PC-3 (cell line): ENCODE measurements at regions not wholly inside any gene's neighbourhood (a gene's known extent, or its start where the extent isn't known, plus 50 kb on each side); places are given as distances from the start of the nearest gene placed in this dataset.

ENCODE experiments used
- ATAC-seq: fragments of 200-7000 bp; cut with Tn5 transposase; 2 replicates; pipeline ENCODE4 v1.9.1; 2020; ENCODE audit warnings: mild to moderate bottlenecking, moderate library complexity
- BruUV-seq: library from RNA; stranded (reverse); fragments of 400-500 nt; replicated peaks from 2 replicates; lab custom pipeline; 2021; lab: Mats Ljungman, UMichigan
- CTCF ChIA-PET: fragments of 300-600 bp; sonication (Branson Sonifier 250); formaldehyde crosslinking; loops from one replicate; lab custom pipeline; 2022; ENCODE audit warnings: antibody characterized with exemption; lab: Charles Lee
- POLR2A ChIA-PET: fragments of 300-600 bp; sonication (Branson Sonifier 250); formaldehyde crosslinking; loops from one replicate; lab custom pipeline; 2022; ENCODE audit warnings: antibody characterized with exemption; ENCODE audit not compliant: unreplicated experiment; lab: Charles Lee
- DNase-seq: peaks from one replicate; pipeline ENCODE4 v3.0.0-alpha.2; 2015
- H2AFZ ChIP-seq: fragments of 300-600 bp; sonication (generic); 2 replicates; pipeline ENCODE4 v1.6.0; 2016; ENCODE audit warnings: antibody characterized with exemption, low read length
- H3F3A ChIP-seq: fragments of 300-600 bp; sonication (generic); one replicate; pipeline ENCODE4 v1.6.0; 2017; ENCODE audit warnings: antibody characterized with exemption, low read length, control low read depth, mild to moderate bottlenecking; ENCODE audit not compliant: unreplicated experiment
- H3K27ac ChIP-seq: fragments of 300-600 bp; sonication (generic); 2 replicates; pipeline ENCODE4 v1.5.1; 2016; ENCODE audit warnings: mild to moderate bottlenecking, low read length
- H3K27me3 ChIP-seq: fragments of 300-600 bp; sonication (generic); 2 replicates; pipeline ENCODE4 v1.6.1; 2016; ENCODE audit warnings: low read length, mixed read lengths
- H3K36me3 ChIP-seq: fragments of 300-600 bp; sonication (generic); 2 replicates; pipeline ENCODE4 v1.6.1; 2016; ENCODE audit warnings: low read depth, mixed run types, low read length, mixed read lengths
- H3K4me1 ChIP-seq: fragments of 300-600 bp; sonication (generic); 2 replicates; pipeline ENCODE4 v1.5.1; 2016; ENCODE audit warnings: low read length; ENCODE audit not compliant: insufficient read depth
- H3K4me2 ChIP-seq: fragments of 300-600 bp; sonication (generic); 2 replicates; pipeline ENCODE4 v1.6.0; 2016; ENCODE audit warnings: low read length
- H3K4me3 ChIP-seq: fragments of 300-600 bp; sonication (generic); 2 replicates; pipeline ENCODE4 v1.5.1; 2016; ENCODE audit warnings: mild to moderate bottlenecking, low read length, mixed read lengths
- H3K79me2 ChIP-seq: fragments of 300-600 bp; sonication (generic); 2 replicates; pipeline ENCODE4 v1.6.1; 2017; ENCODE audit warnings: low read length, mixed read lengths
- H3K9ac ChIP-seq: fragments of 300-600 bp; sonication (generic); 2 replicates; pipeline ENCODE4 v1.6.0; 2016; ENCODE audit warnings: mild to moderate bottlenecking, low read length
- H3K9me2 ChIP-seq: fragments of 300-600 bp; sonication (generic); replicated peaks from 2 replicates; pipeline ENCODE4 v1.6.1; 2016; ENCODE audit warnings: mixed run types, low read length, mixed read lengths
- H3K9me3 ChIP-seq: fragments of 300-600 bp; sonication (generic); 2 replicates; pipeline ENCODE4 v1.6.1; 2016; ENCODE audit warnings: low read length, mixed read lengths
- H4K20me1 ChIP-seq: fragments of 300-600 bp; sonication (generic); 2 replicates; pipeline ENCODE4 v1.6.1; 2016; ENCODE audit warnings: low read length, mixed read lengths
- CTCF ChIP-seq: fragments of 300-600 bp; sonication (generic); conservative IDR thresholded peaks from 2 replicates; pipeline ENCODE4 v1.5.1; 2017; ENCODE audit warnings: antibody characterized with exemption, low read depth, mild to moderate bottlenecking, low read length
- EZH2 ChIP-seq: fragments of 300-600 bp; sonication (generic); IDR thresholded peaks from one replicate; pipeline ENCODE4 v1.6.1; 2017; ENCODE audit warnings: antibody characterized with exemption, mild to moderate bottlenecking, low read length; ENCODE audit not compliant: unreplicated experiment
- EZH2phosphoT487 ChIP-seq: fragments of 300-600 bp; sonication (generic); IDR thresholded peaks from 2 replicates; pipeline ENCODE4 v1.6.1; 2018; ENCODE audit warnings: mild to moderate bottlenecking, antibody characterized with exemption, low read length, borderline replicate concordance
- intact Hi-C: fragments of 100-400 bp; cut with micrococcal nuclease; formaldehyde crosslinking; loops from 2 replicates; pipeline ENCODE4 v1.9.0; 2023

DNA sequence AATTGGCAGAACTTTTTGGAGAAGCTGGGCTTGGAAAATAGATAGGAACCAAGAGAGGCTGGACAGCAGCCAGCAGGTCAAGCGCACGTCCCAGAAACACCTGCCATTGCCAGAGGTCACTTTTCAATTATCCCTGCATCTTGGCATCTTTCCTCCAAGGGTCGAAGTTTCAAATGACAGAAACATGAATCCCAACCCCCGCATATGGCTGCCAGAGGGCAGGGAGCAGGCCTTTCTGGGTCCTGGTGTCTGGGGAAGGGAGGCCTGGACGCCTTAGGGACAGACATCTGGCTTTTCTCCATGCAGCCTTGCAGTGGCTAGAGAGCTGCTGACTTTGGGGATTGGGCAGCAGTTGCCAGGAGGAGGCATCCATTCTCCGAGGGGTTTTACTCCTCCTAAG lies 164.5 kb upstream of the TPM1 start:
- intact Hi-C loops, result no loop called here
- Histone ChIP-seq H3K27me3 (no peaks in the 10 kb centered on the region), H3F3A (no peaks in the 10 kb centered on the region), H3K79me2 (no peaks in the 10 kb centered on the region), H3K36me3 (no peaks in the 10 kb centered on the region), H3K27ac (no peak overlapping the region), H3K4me2 (no peak overlapping the region), H2AFZ (no peak overlapping the region), H3K9me2 (no peaks in the 10 kb centered on the region), H3K9ac (no peak overlapping the region), H3K9me3 (no peaks in the 10 kb centered on the region), H4K20me1 (no peaks in the 10 kb centered on the region), H3K4me1 (no peaks in the 10 kb centered on the region), H3K4me3 (no peak overlapping the region)
- TF ChIP-seq CTCF (no peak), EZH2 (no peak), EZH2phosphoT487 (no peak)
- BruUV-seq, result no TSS peak
- DNase-seq (no peak), ATAC-seq (no peak)
- ChIA-PET POLR2A (no interaction called here), CTCF (no interaction called here)

- Histone ChIP-seq H3F3A (no peaks in the 10 kb centered on the region), H3K27ac (no peak overlapping the region), H3K27me3 (no peaks in the 10 kb centered on the region), H3K9me3 (no peaks in the 10 kb centered on the region), H3K4me1 (no peaks in the 10 kb centered on the region), H3K9ac (no peak overlapping the region), H3K36me3 (no peaks in the 10 kb centered on the region), H3K4me3 (no peak overlapping the region), H3K4me2 (no peak overlapping the region), H4K20me1 (no peaks in the 10 kb centered on the region), H3K79me2 (no peaks in the 10 kb centered on the region), H2AFZ (no peak overlapping the region), H3K9me2 (no peaks in the 10 kb centered on the region)
- ChIA-PET POLR2A (no interaction called here), CTCF (no interaction called here)
- ATAC-seq (no peak), DNase-seq (no peak)
- intact Hi-C loops, result no loop called here
- no TSS peak for BruUV-seq
- no peak for TF ChIP-seq EZH2
- no peak for TF ChIP-seq EZH2phosphoT487
These were observed 162.8 kb upstream of the TPM1 start for GRCh38 chr15:62879770-62880169.

DNA sequence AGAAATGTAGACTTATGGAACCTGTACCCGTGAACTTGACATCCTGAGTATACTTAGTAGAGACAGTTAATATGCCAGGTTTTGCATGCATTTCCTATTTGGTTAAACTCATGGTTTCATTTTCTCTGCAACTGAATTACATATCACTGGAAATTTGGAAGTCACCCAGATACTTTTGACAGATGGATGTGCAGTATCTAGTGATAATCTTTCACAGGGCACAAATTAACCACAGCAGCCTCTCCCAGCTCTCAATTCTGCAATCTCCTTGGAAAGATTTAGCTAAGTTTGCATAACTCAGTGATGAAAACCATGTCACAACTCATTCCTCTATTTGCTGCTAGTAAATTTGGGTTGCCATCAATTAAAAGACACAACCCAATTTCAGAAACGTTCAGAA lies 162.3 kb upstream of the TPM1 start:
- Histone ChIP-seq H3K9me3 (no peaks in the 10 kb centered on the region), H3K79me2 (no peaks in the 10 kb centered on the region), H3K27ac (no peak overlapping the region), H3K4me1 (no peaks in the 10 kb centered on the region), H4K20me1 (no peaks in the 10 kb centered on the region), H2AFZ (no peak overlapping the region), H3K4me2 (no peak overlapping the region), H3F3A (no peaks in the 10 kb centered on the region), H3K9me2 (no peaks in the 10 kb centered on the region), H3K9ac (no peak overlapping the region), H3K36me3 (no peaks in the 10 kb centered on the region), H3K27me3 (no peaks in the 10 kb centered on the region), H3K4me3 (no peak overlapping the region)
- TF ChIP-seq CTCF (no peak), EZH2phosphoT487 (no peak), EZH2 (no peak)
- ChIA-PET CTCF (no interaction called here), POLR2A (no interaction called here)
- intact Hi-C loops, result no loop called here
- DNase-seq (no peak), ATAC-seq (no peak)
- no TSS peak for BruUV-seq
